RWPE1 (cell line): ENCODE measurements at regions not wholly inside any gene's neighbourhood (a gene's known extent, or its start where the extent isn't known, plus 50 kb on each side); places are given as distances from the start of the nearest gene placed in this dataset.
"Not testable (repeated sequence)": the region's sequence is repeated elsewhere in the genome, so short reads cannot be mapped to it uniquely, and the experiment has no call there.

Experiments
- CTCF ChIA-PET: fragments of 350-600 bp; sonication (Branson Sonifier 250); formaldehyde crosslinking; extraction: SDS; loops from one replicate; lab custom pipeline; 2021; lab: Yijun Ruan, JAX
- POLR2A ChIA-PET: fragments of 400-600 bp; formaldehyde crosslinking; extraction: SDS; loops from one replicate; lab custom pipeline; 2020; ENCODE audit warnings: antibody characterized with exemption; ENCODE audit not compliant: low non-redundant PET; lab: Yijun Ruan, JAX
- DNase-seq: peaks from one replicate; pipeline ENCODE4 v3.0.0; 2012; ENCODE audit warnings: low spot score
- H3K27ac ChIP-seq: fragments of 450-650 bp; 2 replicates; pipeline ENCODE4 v1.5.1; 2017
- TF ChIP-seq, protein P1 (sequence below): fragments of 450-650 bp; conservative IDR thresholded peaks from 2 replicates; pipeline ENCODE4 v1.5.1; 2017; ENCODE audit warnings: low read depth, mild to moderate bottlenecking

GRCh38 chr4:38332699-38333098 lies 331.3 kb upstream of the KLF3 start:
- POLR2A ChIA-PET: no interaction called here

DNA sequence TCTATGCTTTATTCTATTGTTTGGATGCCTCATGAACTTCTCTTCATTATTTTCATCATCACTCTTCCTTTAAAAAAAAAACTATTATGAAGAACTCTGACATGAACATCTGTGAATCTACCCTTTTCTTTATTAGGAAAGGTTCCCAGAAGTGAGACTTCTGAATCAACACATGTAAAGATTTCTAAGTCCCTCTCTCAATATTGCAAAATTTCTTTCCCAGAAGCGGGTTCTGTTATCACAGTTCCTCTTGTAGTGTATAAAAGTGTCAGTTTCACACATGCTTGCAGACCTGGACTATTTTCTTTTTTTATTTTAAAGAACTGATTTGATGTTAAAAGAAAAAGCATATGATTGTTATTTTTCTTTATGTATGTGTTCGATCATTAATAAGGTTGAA lies 330.8 kb upstream of the KLF3 start:
- TF ChIP-seq, protein P1, sequence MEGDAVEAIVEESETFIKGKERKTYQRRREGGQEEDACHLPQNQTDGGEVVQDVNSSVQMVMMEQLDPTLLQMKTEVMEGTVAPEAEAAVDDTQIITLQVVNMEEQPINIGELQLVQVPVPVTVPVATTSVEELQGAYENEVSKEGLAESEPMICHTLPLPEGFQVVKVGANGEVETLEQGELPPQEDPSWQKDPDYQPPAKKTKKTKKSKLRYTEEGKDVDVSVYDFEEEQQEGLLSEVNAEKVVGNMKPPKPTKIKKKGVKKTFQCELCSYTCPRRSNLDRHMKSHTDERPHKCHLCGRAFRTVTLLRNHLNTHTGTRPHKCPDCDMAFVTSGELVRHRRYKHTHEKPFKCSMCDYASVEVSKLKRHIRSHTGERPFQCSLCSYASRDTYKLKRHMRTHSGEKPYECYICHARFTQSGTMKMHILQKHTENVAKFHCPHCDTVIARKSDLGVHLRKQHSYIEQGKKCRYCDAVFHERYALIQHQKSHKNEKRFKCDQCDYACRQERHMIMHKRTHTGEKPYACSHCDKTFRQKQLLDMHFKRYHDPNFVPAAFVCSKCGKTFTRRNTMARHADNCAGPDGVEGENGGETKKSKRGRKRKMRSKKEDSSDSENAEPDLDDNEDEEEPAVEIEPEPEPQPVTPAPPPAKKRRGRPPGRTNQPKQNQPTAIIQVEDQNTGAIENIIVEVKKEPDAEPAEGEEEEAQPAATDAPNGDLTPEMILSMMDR: no peak
- no peak overlapping the region for H3K27ac ChIP-seq
- DNase-seq: no peak
- POLR2A ChIA-PET: no interaction called here
- CTCF ChIA-PET: interaction anchor here (0.6 kb wide), 1 partner anchor 427 kb away, joined by 3 read pairs; no protein-coding TSS in a partner anchor

More at GRCh38 chr4:38332699-38333098, 331.3 kb upstream of the KLF3 start:
- CTCF ChIA-PET: no interaction called here
- no peak for DNase-seq
- TF ChIP-seq, protein P1: no peak
- no peak overlapping the region for H3K27ac ChIP-seq

DNA sequence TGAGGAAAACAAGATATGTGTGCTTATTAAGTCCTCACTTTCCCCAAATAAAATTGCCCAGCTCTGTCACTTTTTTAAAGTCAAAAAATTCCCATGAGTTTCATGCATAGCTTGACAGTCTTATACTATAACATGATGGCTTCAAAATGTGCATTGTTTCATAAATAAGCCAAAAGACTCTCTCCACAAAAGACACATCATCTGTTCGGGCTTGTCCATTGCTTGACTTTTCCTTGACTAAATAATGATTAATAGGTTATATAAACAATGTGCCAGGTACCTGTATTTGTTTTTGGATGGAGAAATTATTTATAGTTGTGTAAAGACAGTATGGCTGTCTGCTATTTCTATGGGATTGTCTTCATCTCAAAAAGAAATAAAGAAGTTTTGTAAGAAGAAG lies 329.2 kb upstream of the KLF3 start:
- peak; percentile 55 for DNase-seq
- no peak overlapping the region for H3K27ac ChIP-seq
- TF ChIP-seq, protein P1: no peak
- POLR2A ChIA-PET: no interaction called here
- CTCF ChIA-PET: interaction anchor here (0.7 kb wide), 1 partner anchor 733 kb away, joined by 3 read pairs; no protein-coding TSS in a partner anchor

DNA sequence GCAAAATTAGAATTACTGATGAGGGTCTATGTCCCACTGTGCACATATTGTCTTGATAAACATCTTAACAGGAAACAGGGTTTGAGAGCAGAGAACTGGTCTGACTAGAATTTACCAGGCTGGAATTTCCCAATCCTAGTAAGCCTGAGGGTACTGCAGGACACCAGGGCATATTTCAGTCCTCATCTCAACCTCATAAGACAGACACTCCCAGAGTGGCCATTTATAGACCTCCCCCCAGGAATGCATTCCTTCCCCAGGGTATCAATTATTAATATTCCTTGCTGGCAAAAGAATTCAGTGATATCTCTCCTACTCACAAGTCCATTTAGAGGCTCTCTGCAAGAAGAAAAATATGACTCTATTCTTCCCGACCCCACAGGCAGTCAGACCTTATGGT lies 325.1 kb upstream of the KLF3 start:
- H3K27ac ChIP-seq, DNase-seq, POLR2A ChIA-PET: not testable (repeated sequence)
- CTCF ChIA-PET: interaction anchor here (0.7 kb wide), 1 partner anchor 14 kb away, joined by 3 read pairs; no protein-coding TSS in a partner anchor

GRCh38 chr4:38343608-38344007 lies 320.4 kb upstream of the KLF3 start:
- ChIA-PET POLR2A (no interaction called here), CTCF (interaction anchor here (0.6 kb wide), 1 partner anchor 517 kb away, joined by 4 read pairs; no protein-coding TSS in a partner anchor)
- TF ChIP-seq, protein P1: no peak
- H3K27ac ChIP-seq: no peak overlapping the region
- DNase-seq: no peak

DNA sequence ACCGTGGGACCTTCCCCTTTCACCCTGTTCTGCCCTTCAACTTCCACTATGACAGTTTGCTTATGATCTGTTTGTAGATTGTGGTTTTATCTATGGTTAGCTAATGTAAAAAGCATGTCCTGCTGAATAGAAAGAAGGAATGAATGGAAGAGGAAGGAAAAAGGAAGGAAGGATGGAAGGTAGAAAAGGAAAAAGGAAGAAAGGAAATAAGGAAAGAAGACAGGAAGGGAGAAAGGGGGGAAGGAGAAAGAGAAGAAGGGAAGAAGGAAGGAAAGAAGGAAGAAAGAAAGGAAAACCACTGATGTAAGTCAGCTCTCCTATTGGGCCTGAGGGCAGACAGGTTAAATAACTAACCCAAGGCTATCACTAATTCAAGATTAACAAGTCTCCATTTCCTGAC lies 319.1 kb upstream of the KLF3 start:
- H3K27ac ChIP-seq: no peak overlapping the region
- DNase-seq: no peak
- TF ChIP-seq, protein P1: no peak
- CTCF ChIA-PET: no interaction called here
- POLR2A ChIA-PET: no interaction called here

DNA sequence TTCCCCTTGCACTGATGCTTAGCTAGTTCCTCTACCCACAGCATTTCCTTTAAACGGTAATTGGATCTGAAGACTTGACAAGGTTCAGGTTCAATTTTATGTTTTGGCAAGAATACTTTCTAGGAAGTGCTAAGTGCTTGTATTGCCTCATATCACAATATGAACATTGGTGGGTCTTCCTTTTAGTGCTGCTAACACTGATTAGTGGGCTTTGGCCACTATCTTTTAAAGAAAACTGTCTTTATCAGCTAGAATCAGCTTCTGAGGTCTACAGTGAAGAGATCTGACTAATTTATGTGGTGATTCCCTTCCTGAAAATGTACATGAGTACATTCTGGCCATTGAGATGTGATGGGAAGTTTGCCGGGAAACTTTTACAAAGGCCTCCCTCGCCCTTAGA lies 316.7 kb upstream of the KLF3 start:
- ChIA-PET POLR2A (no interaction called here), CTCF (no interaction called here)
- no peak for DNase-seq

More for the DNA sequence above, 316.7 kb upstream of the KLF3 start:
- H3K27ac ChIP-seq: no peak overlapping the region
- TF ChIP-seq, protein P1: no peak
